CD14-positive monocyte (primary cell): ENCODE measurements at regions not wholly inside any gene's neighbourhood (a gene's known extent, or its start where the extent isn't known, plus 50 kb on each side); places are given as distances from the start of the nearest gene placed in this dataset.

Source experiments
- DNase-seq, 3 donors: peaks; one replicate each; pipeline ENCODE4 v3.0.0-alpha.2; 2011 to 2022
- H2AFZ ChIP-seq: 2 replicates; pipeline ENCODE4 v1.6.0; 2012; ENCODE audit warnings: mild to moderate bottlenecking, low read depth, low read length, inconsistent platforms; ENCODE audit not compliant: insufficient read depth, poor library complexity, severe bottlenecking
- H3K27ac ChIP-seq, 2 donors: 1 replicate in 1 of 2; 2 replicates in 1 of 2; pipeline ENCODE4 v1.5.1; 2012 to 2013; ENCODE audit warnings: low read length in 2 of 2, control low read depth in 1 of 2, inconsistent platforms in 1 of 2, low read depth in 1 of 2, mild to moderate bottlenecking in 1 of 2
- H3K27me3 ChIP-seq, 2 donors: one replicate each; pipeline versions ENCODE4 v1.6.0 to v1.6.1; 2011 to 2013; ENCODE audit warnings: low read length in 2 of 2; ENCODE audit not compliant: control insufficient read depth in 2 of 2, insufficient read depth in 2 of 2
- H3K36me3 ChIP-seq, 2 donors: replicated peaks in 1 of 2; 1 replicate in 1 of 2; 2 replicates in 1 of 2; pipeline versions ENCODE4 v1.5.1 to v1.6.1; 2012 to 2013; ENCODE audit warnings: low read length in 2 of 2, control low read depth in 1 of 2, inconsistent platforms in 1 of 2, mild to moderate bottlenecking in 1 of 2; ENCODE audit not compliant: insufficient read depth in 2 of 2, control insufficient read depth in 1 of 2
- H3K4me1 ChIP-seq, 2 donors: 1 replicate in 1 of 2; 2 replicates in 1 of 2; pipeline versions ENCODE4 v1.5.1 to v1.6.1; 2012 to 2013; ENCODE audit warnings: low read length in 2 of 2, control low read depth in 1 of 2, inconsistent platforms in 1 of 2, mild to moderate bottlenecking in 1 of 2, moderate library complexity in 1 of 2; ENCODE audit not compliant: insufficient read depth in 2 of 2, control insufficient read depth in 1 of 2
- H3K4me2 ChIP-seq: replicated peaks from 2 replicates; pipeline ENCODE3; 2012; ENCODE audit warnings: low read length, moderate library complexity, mild to moderate bottlenecking; ENCODE audit not compliant: poor library complexity, severe bottlenecking; ENCODE audit errors: extremely low read depth
- H3K4me3 ChIP-seq, 3 experiments: fragments of 200-600 bp in 1 of 3; sonication (generic) in 1 of 3; replicated peaks in 1 of 3; 1 replicate in 2 of 3; 2 replicates in 1 of 3; pipeline ENCODE4 v1.5.1; 2011 to 2013; ENCODE audit warnings: low read length in 3 of 3, mild to moderate bottlenecking in 3 of 3, control low read depth in 2 of 3, low read depth in 2 of 3, inconsistent platforms in 1 of 3, moderate library complexity in 1 of 3
- H3K79me2 ChIP-seq: 2 replicates; pipeline ENCODE4 v1.6.0; 2012; ENCODE audit warnings: mild to moderate bottlenecking, control low read depth, inconsistent platforms, low read length, moderate library complexity; ENCODE audit not compliant: insufficient read depth
- H3K9ac ChIP-seq: 2 replicates; pipeline ENCODE4 v1.6.0; 2017; ENCODE audit warnings: low read length, mild to moderate bottlenecking; ENCODE audit not compliant: insufficient read depth, poor library complexity, severe bottlenecking
- H3K9me3 ChIP-seq, 2 donors: replicated peaks in 1 of 2; 1 replicate in 1 of 2; 2 replicates in 1 of 2; pipeline versions ENCODE4 v1.5.1 to v1.6.1; 2012 to 2013; ENCODE audit warnings: low read length in 2 of 2, control low read depth in 1 of 2; ENCODE audit not compliant: control insufficient read depth in 1 of 2, insufficient read depth in 1 of 2
- H4K20me1 ChIP-seq: 2 replicates; pipeline ENCODE4 v1.6.0; 2012; ENCODE audit warnings: mild to moderate bottlenecking, low read length, control low read depth, moderate library complexity; ENCODE audit not compliant: insufficient read depth
- H3K27ac Mint-ChIP-seq, 7 donors: one replicate each; pipeline ENCODE4 v1.8.0; 2020; ENCODE audit warnings: mild to moderate bottlenecking in 7 of 7, mixed read lengths in 7 of 7, moderate library complexity in 6 of 7, inconsistent platforms in 2 of 7
- H3K27me3 Mint-ChIP-seq, 3 donors: one replicate each; pipeline ENCODE4 v1.8.0; 2021 to 2022; ENCODE audit warnings: low read depth in 3 of 3, mild to moderate bottlenecking in 3 of 3, mixed read lengths in 3 of 3, moderate library complexity in 3 of 3, inconsistent platforms in 1 of 3
- H3K36me3 Mint-ChIP-seq, 2 donors: one replicate each; pipeline ENCODE4 v1.8.0; 2020; ENCODE audit warnings: mixed read lengths in 2 of 2, inconsistent platforms in 1 of 2, mild to moderate bottlenecking in 1 of 2
- H3K4me1 Mint-ChIP-seq: one replicate; pipeline ENCODE4 v1.8.0; 2020; ENCODE audit warnings: mild to moderate bottlenecking, mixed read lengths
- H3K4me3 Mint-ChIP-seq, 2 donors: one replicate each; pipeline ENCODE4 v1.8.0; 2020; ENCODE audit warnings: mild to moderate bottlenecking in 2 of 2, mixed read lengths in 2 of 2, moderate library complexity in 1 of 2
- H3K9me3 Mint-ChIP-seq, 7 donors: one replicate each; pipeline ENCODE4 v1.8.0; 2020 to 2022; ENCODE audit warnings: mixed read lengths in 7 of 7, mild to moderate bottlenecking in 6 of 7, moderate library complexity in 6 of 7, inconsistent platforms in 2 of 7
- CTCF ChIP-seq: fragments of 200-600 bp; IDR thresholded peaks from one replicate; pipeline ENCODE4 v1.8.0; 2022; ENCODE audit warnings: antibody characterized with exemption, mild to moderate bottlenecking
- WGBS: methylation state at CpG from one replicate; pipeline ENCODE4 v1.1.5; 2013; ENCODE audit warnings: missing lambda C conversion rate; ENCODE audit not compliant: insufficient coverage; 5-methylcytosine and 5-hydroxymethylcytosine counted together
- intact Hi-C, 2 donors: fragments of 100-400 bp; cut with micrococcal nuclease; formaldehyde crosslinking; loops; one replicate each; pipeline versions ENCODE4 v1.15.0 to v1.15.1; 2023

- Histone ChIP-seq H3K4me1 (no peaks in the 10 kb centered on the region), H3K4me2 (no peak overlapping the region), H3K9ac (no peak overlapping the region), H3K36me3 (no peaks in the 10 kb centered on the region), H3K79me2 (no peaks in the 10 kb centered on the region), H3K4me3 (no peak overlapping the region), H3K27ac (no peak overlapping the region), H2AFZ (no peak overlapping the region), H3K9me3 (peaks cover 0 to 4% of the 10 kb centered on the region in 2 donors), H3K27me3 (no peaks in the 10 kb centered on the region), H4K20me1 (no peaks in the 10 kb centered on the region)
- H3K27me3 Mint-ChIP-seq = no peaks in the 10 kb centered on the region
- no peaks in the 10 kb centered on the region for H3K9me3 Mint-ChIP-seq
- H3K27ac Mint-ChIP-seq = no peak overlapping the region
- TF ChIP-seq CTCF = no peak
- no peaks in the 10 kb centered on the region for H3K36me3 Mint-ChIP-seq
- H3K4me1 Mint-ChIP-seq = no peaks in the 10 kb centered on the region
- H3K4me3 Mint-ChIP-seq = no peak overlapping the region
- DNase-seq = no peak
- WGBS = no CpG with 5 or more reads among the region's 3 CpGs
- intact Hi-C loops = no loop called here
Measured at GRCh38 chr21:23660560-23660959, 1946.7 kb downstream of the MRPL39 start.

GRCh38 chr21:23644768-23645167 lies 1962.5 kb downstream of the MRPL39 start:
- Histone ChIP-seq H3K36me3 (no peaks in the 10 kb centered on the region), H3K27ac (no peak overlapping the region), H3K27me3 (no peaks in the 10 kb centered on the region), H2AFZ (no peak overlapping the region), H4K20me1 (no peaks in the 10 kb centered on the region), H3K79me2 (no peaks in the 10 kb centered on the region), H3K9me3 (peaks cover 6 to 9% of the 10 kb centered on the region in 2 donors), H3K4me1 (no peaks in the 10 kb centered on the region), H3K4me3 (no peak overlapping the region), H3K4me2 (no peak overlapping the region), H3K9ac (no peak overlapping the region)
- Mint-ChIP-seq H3K4me1 (no peaks in the 10 kb centered on the region), H3K36me3 (no peaks in the 10 kb centered on the region), H3K4me3 (no peak overlapping the region), H3K27ac (no peak overlapping the region), H3K27me3 (peaks cover 0 to 2% (median 0%) of the 10 kb centered on the region in 3 donors), H3K9me3 (peaks cover 0 to 15% (median 5%) of the 10 kb centered on the region in 7 donors)
- no peak for TF ChIP-seq CTCF
- WGBS = 86% methylated on average over 1 of the region's 2 CpGs
- intact Hi-C loops = no loop called here
- DNase-seq = no peak
